ENCODE measurements at regions not wholly inside any gene's neighbourhood (a gene's known extent, or its start where the extent isn't known, plus 50 kb on each side); places are given as distances from the start of the nearest gene placed in this dataset.

GRCh38 chrX:65610481-65610880, 57.0 kb upstream of the MSN start:
- Histone ChIP-seq H3K4me3 (ENCODE audit: insufficient read depth, low read depth, low read length) (no peak overlapping the region), H3K27ac (ENCODE audit: low read depth, low read length) (no peak overlapping the region), H3K9ac (ENCODE audit: low read length) (no peak overlapping the region), H3K4me2 (ENCODE audit: low read length) (no peak overlapping the region), H3K79me2 (ENCODE audit: insufficient read depth, low read length) (no peaks in the 10 kb centered on the region), H4K20me1 (ENCODE audit: insufficient read depth, low read length) (no peaks in the 10 kb centered on the region), H3K9me3 (ENCODE audit: insufficient read depth, low read depth, low read length) (no peaks in the 10 kb centered on the region), H3K27me3 (ENCODE audit: insufficient read depth, low read length) (no peaks in the 10 kb centered on the region), H3K36me3 (ENCODE audit: insufficient read depth, low read length) (no peaks in the 10 kb centered on the region), H2AFZ (ENCODE audit: low read depth, low read length) (no peak overlapping the region), H3K4me1 (ENCODE audit: insufficient read depth, low read length) (peaks cover 4% of the 10 kb centered on the region)
- no peak for FAIRE-seq
- TF ChIP-seq EZH2 (IDR thresholded peaks at IDR 0.05; ENCODE audit: insufficient read depth, low read length) = no peak
- TF ChIP-seq, protein P1, sequence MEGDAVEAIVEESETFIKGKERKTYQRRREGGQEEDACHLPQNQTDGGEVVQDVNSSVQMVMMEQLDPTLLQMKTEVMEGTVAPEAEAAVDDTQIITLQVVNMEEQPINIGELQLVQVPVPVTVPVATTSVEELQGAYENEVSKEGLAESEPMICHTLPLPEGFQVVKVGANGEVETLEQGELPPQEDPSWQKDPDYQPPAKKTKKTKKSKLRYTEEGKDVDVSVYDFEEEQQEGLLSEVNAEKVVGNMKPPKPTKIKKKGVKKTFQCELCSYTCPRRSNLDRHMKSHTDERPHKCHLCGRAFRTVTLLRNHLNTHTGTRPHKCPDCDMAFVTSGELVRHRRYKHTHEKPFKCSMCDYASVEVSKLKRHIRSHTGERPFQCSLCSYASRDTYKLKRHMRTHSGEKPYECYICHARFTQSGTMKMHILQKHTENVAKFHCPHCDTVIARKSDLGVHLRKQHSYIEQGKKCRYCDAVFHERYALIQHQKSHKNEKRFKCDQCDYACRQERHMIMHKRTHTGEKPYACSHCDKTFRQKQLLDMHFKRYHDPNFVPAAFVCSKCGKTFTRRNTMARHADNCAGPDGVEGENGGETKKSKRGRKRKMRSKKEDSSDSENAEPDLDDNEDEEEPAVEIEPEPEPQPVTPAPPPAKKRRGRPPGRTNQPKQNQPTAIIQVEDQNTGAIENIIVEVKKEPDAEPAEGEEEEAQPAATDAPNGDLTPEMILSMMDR (IDR thresholded peaks at IDR 0.05; ENCODE audit: insufficient read depth, low read depth, low read length) = no peak
- H3K4me3 Mint-ChIP-seq (ENCODE audit: unreplicated experiment) = no peak overlapping the region
- peaks cover 5% of the 10 kb centered on the region for H3K4me1 Mint-ChIP-seq (ENCODE audit: low read depth, unreplicated experiment)
- no peaks in the 10 kb centered on the region for H3K27me3 Mint-ChIP-seq (ENCODE audit: low read depth, unreplicated experiment)
- no peak overlapping the region for H3K27ac Mint-ChIP-seq (ENCODE audit: unreplicated experiment)
- H3K9me3 Mint-ChIP-seq (ENCODE audit: unreplicated experiment) = no peaks in the 10 kb centered on the region
- DNase-seq (ENCODE audit: low read depth) = no peak
- no peaks in the 10 kb centered on the region for H3K36me3 Mint-ChIP-seq (ENCODE audit: low read depth, unreplicated experiment)

DNA sequence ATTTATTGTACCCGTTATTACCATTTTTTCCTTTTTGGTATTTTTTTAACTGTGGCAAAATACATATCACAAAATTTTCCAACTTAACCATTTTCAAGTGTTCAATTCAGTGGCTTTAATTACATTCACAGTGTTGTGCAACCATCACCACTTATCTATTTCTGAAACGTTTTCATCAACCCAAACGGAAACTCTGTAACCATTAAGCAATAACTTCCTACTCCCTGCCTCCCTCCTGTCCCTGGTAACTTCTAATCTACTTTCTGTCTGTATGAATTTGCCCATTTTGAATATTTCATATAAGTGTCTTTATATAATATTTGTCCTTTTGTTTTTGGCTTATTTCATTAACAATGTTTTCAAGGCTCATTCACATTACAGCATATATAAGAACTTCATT, 57.4 kb upstream of the MSN start:
- Mint-ChIP-seq H3K4me1 (ENCODE audit: low read depth, unreplicated experiment) (peaks cover 5% of the 10 kb centered on the region), H3K27ac (ENCODE audit: unreplicated experiment) (no peak overlapping the region), H3K36me3 (ENCODE audit: low read depth, unreplicated experiment) (no peaks in the 10 kb centered on the region), H3K27me3 (ENCODE audit: low read depth, unreplicated experiment) (no peaks in the 10 kb centered on the region), H3K9me3 (ENCODE audit: unreplicated experiment) (no peaks in the 10 kb centered on the region), H3K4me3 (ENCODE audit: unreplicated experiment) (no peak overlapping the region)
- no peak overlapping the region for H3K4me2 ChIP-seq (ENCODE audit: low read length)
- TF ChIP-seq, protein P1 (IDR thresholded peaks at IDR 0.05; ENCODE audit: insufficient read depth, low read depth, low read length) = no peak
- no peak for TF ChIP-seq EZH2 (IDR thresholded peaks at IDR 0.05; ENCODE audit: insufficient read depth, low read length)
- no peak overlapping the region for H3K4me3 ChIP-seq (ENCODE audit: insufficient read depth, low read depth, low read length)
- peaks cover 8% of the 10 kb centered on the region for H3K4me1 ChIP-seq (ENCODE audit: insufficient read depth, low read length)
- DNase-seq (ENCODE audit: low read depth) = no peak
- no peaks in the 10 kb centered on the region for H3K79me2 ChIP-seq (ENCODE audit: insufficient read depth, low read length)
- no peaks in the 10 kb centered on the region for H4K20me1 ChIP-seq (ENCODE audit: insufficient read depth, low read length)
- no peak overlapping the region for H3K9ac ChIP-seq (ENCODE audit: low read length)
- H3K27me3 ChIP-seq (ENCODE audit: insufficient read depth, low read length) = no peaks in the 10 kb centered on the region
- no peaks in the 10 kb centered on the region for H3K9me3 ChIP-seq (ENCODE audit: insufficient read depth, low read depth, low read length)
- H3K36me3 ChIP-seq (ENCODE audit: insufficient read depth, low read length) = no peaks in the 10 kb centered on the region
- H3K27ac ChIP-seq (ENCODE audit: low read depth, low read length) = no peak overlapping the region
- H2AFZ ChIP-seq (ENCODE audit: low read depth, low read length) = no peak overlapping the region
- no peak for FAIRE-seq

- H3K36me3 ChIP-seq (ENCODE audit: insufficient read depth, low read length) = no peaks in the 10 kb centered on the region
- H3K4me3 ChIP-seq (ENCODE audit: insufficient read depth, low read depth, low read length) = no peak overlapping the region
- Mint-ChIP-seq H3K4me1 (ENCODE audit: low read depth, unreplicated experiment) (peaks cover 5% of the 10 kb centered on the region), H3K27ac (ENCODE audit: unreplicated experiment) (no peak overlapping the region), H3K27me3 (ENCODE audit: low read depth, unreplicated experiment) (no peaks in the 10 kb centered on the region), H3K4me3 (ENCODE audit: unreplicated experiment) (no peak overlapping the region), H3K36me3 (ENCODE audit: low read depth, unreplicated experiment) (no peaks in the 10 kb centered on the region), H3K9me3 (ENCODE audit: unreplicated experiment) (no peaks in the 10 kb centered on the region)
- DNase-seq (ENCODE audit: low read depth) = no peak
- no peak for FAIRE-seq
- no peak overlapping the region for H2AFZ ChIP-seq (ENCODE audit: low read depth, low read length)
- H3K9me3 ChIP-seq (ENCODE audit: insufficient read depth, low read depth, low read length) = no peaks in the 10 kb centered on the region
- no peak for TF ChIP-seq EZH2 (IDR thresholded peaks at IDR 0.05; ENCODE audit: insufficient read depth, low read length)
- TF ChIP-seq, protein P1 (IDR thresholded peaks at IDR 0.05; ENCODE audit: insufficient read depth, low read depth, low read length) = no peak
- H4K20me1 ChIP-seq (ENCODE audit: insufficient read depth, low read length) = no peaks in the 10 kb centered on the region
- H3K4me2 ChIP-seq (ENCODE audit: low read length) = no peak overlapping the region
- H3K27ac ChIP-seq (ENCODE audit: low read depth, low read length) = no peak overlapping the region
- no peak overlapping the region for H3K9ac ChIP-seq (ENCODE audit: low read length)
- H3K27me3 ChIP-seq (ENCODE audit: insufficient read depth, low read length) = no peaks in the 10 kb centered on the region
- no peaks in the 10 kb centered on the region for H3K79me2 ChIP-seq (ENCODE audit: insufficient read depth, low read length)
- H3K4me1 ChIP-seq (ENCODE audit: insufficient read depth, low read length) = peaks cover 8% of the 10 kb centered on the region
Measured at GRCh38 chrX:65609237-65609636, 58.2 kb upstream of the MSN start.
